Retinal pigment epithelial cell (primary cell): ENCODE measurements at regions not wholly inside any gene's neighbourhood (a gene's known extent, or its start where the extent isn't known, plus 50 kb on each side); places are given as distances from the start of the nearest gene placed in this dataset.

Source experiments
- DNase-seq: peaks from one replicate; pipeline ENCODE4 v3.0.0-alpha.2; 2010; ENCODE audit warnings: low read depth
- H3K4me3 ChIP-seq: 2 replicates; pipeline ENCODE4 v1.5.1; 2011; ENCODE audit warnings: mild to moderate bottlenecking, low read length, control low read depth, moderate library complexity
- TF ChIP-seq, protein P1 (sequence below): conservative IDR thresholded peaks from 2 replicates; pipeline ENCODE4 v1.5.1; 2011; ENCODE audit warnings: low read depth, low read length, control low read depth, inconsistent platforms

DNA sequence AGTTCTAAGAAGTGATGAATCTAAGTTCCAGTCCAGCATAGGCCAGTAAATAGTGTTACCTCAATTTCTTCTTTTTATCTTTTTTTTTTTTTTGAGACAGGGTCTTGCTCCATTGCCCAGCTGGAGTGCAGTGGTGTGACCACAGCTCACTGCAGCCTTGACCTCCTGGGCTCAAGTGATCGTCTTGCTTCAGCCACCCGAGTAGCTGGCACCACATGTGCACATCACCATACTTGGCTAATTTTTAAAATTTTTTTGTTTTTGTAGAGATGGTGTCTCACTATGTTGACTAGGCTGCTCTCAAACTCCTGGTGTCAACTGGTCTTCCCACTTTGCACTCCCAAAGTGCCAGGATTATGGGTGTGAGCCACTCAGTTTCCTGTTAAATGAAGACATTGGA, 126.6 kb upstream of the LYZL2 start:
- TF ChIP-seq, protein P1, sequence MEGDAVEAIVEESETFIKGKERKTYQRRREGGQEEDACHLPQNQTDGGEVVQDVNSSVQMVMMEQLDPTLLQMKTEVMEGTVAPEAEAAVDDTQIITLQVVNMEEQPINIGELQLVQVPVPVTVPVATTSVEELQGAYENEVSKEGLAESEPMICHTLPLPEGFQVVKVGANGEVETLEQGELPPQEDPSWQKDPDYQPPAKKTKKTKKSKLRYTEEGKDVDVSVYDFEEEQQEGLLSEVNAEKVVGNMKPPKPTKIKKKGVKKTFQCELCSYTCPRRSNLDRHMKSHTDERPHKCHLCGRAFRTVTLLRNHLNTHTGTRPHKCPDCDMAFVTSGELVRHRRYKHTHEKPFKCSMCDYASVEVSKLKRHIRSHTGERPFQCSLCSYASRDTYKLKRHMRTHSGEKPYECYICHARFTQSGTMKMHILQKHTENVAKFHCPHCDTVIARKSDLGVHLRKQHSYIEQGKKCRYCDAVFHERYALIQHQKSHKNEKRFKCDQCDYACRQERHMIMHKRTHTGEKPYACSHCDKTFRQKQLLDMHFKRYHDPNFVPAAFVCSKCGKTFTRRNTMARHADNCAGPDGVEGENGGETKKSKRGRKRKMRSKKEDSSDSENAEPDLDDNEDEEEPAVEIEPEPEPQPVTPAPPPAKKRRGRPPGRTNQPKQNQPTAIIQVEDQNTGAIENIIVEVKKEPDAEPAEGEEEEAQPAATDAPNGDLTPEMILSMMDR, result no peak

DNA sequence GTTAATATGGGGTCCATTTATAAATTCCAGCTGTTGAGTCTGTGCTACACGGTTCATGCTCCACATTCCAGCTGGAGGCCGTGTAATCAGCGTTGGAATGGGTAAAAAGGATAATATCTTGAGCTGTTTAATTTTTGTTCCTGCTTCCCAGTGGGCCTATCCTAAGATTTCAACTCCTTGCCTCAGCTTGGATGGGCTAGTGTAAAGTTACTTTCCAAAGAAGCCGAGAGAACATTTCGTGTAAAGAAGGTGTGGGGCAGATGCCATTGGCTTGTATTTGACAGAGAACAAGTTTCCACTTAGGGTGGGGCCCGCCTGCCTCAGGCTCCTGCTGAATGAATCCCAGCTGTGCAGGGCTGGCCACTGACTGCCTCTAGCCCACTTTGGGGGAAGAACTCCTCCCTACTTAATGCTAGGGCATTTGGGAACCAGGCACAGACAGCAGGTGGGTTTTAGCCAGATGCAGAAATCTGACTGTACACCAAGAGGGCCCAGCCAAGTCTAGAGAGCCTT, 125.9 kb upstream of the LYZL2 start:
- no peak overlapping the region for H3K4me3 ChIP-seq
- TF ChIP-seq, protein P1, result no peak
- no peak for DNase-seq

More for the DNA sequence above, 126.6 kb upstream of the LYZL2 start:
- DNase-seq, result no peak
- H3K4me3 ChIP-seq, result no peak overlapping the region

GRCh38 chr10:30752481-30752881, 122.9 kb upstream of the LYZL2 start:
- no peak for DNase-seq
- TF ChIP-seq, protein P1, result no peak
- no peak overlapping the region for H3K4me3 ChIP-seq

DNA sequence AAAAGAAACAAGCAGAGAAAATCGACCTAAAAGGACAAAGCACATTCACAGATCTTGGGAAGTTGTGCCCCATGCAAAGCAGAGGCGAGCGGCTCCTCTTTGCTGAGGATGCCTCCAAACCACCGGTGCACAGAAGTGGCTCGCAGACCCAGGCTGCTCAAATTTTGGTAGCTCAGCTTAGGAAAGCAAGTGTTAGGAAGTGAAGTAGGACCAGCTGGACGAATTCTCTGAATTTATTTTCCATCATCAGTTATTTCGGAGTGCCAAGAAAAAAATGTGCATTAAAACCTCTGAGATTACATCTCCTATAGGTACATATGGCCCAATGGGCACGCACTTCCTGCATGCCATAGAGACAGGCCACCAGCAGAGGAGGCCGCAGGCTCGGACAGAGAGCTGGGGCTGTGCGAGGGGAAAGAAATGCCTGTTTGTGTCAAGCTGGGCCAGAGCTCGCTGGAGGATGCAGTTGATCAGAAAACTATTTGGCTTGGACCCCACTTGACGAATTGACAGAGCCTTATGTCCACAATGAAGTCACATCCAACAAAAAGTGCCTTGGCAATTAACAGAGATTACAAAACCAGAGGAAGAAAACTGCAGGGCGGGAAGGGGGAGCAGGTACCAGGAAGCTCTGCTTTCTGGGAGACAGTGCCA, 122.3 kb upstream of the LYZL2 start:
- DNase-seq, result peak; percentile 15
- no peak overlapping the region for H3K4me3 ChIP-seq
- TF ChIP-seq, protein P1, result peak; percentile 99

GRCh38 chr10:30750971-30751677, 121.6 kb upstream of the LYZL2 start:
- DNase-seq, result no peak

DNA sequence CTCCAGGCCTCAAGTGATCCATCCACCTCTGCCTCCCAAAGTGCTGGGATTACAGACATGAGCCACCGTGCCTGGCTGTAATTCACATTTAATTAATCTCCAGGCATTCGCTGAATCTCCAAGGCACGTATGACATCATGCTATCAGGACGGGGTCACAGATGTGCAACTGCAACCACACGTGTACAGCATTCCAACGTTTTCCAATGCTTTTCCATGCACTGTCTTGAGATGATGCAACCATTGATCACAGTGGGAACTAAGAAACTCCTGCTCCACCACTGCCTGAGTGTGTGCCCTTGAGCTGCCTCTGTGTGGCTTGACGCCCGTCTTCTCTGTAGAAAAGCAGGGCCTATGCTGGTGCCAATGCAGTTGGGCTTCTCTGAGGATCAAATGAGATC, 119.8 kb upstream of the LYZL2 start:
- no peak overlapping the region for H3K4me3 ChIP-seq
- TF ChIP-seq, protein P1, result no peak
- DNase-seq, result no peak

More at GRCh38 chr10:30750971-30751677, 121.6 kb upstream of the LYZL2 start:
- TF ChIP-seq, protein P1, result no peak
- no peak overlapping the region for H3K4me3 ChIP-seq
